IPS-18a (cell line): ENCODE measurements at regions not wholly inside any gene's neighbourhood (a gene's known extent, or its start where the extent isn't known, plus 50 kb on each side); places are given as distances from the start of the nearest gene placed in this dataset.

ENCODE experiments used
- H3K27ac ChIP-seq: one replicate; pipeline ENCODE4 v1.5.1; 2013; ENCODE audit warnings: low read length
- H3K27me3 ChIP-seq: one replicate; pipeline ENCODE4 v1.6.1; 2013; ENCODE audit warnings: mild to moderate bottlenecking, low read length; ENCODE audit not compliant: control insufficient read depth, insufficient read depth
- H3K36me3 ChIP-seq: one replicate; pipeline ENCODE4 v1.6.1; 2013; ENCODE audit warnings: low read depth, low read length; ENCODE audit not compliant: control insufficient read depth
- H3K4me1 ChIP-seq: one replicate; pipeline ENCODE4 v1.6.1; 2013; ENCODE audit warnings: low read depth, low read length; ENCODE audit not compliant: control insufficient read depth
- H3K4me3 ChIP-seq: one replicate; pipeline ENCODE4 v1.5.1; 2013; ENCODE audit warnings: low read length
- H3K9ac ChIP-seq: one replicate; pipeline ENCODE4 v1.6.1; 2013; ENCODE audit warnings: mild to moderate bottlenecking, low read length, moderate library complexity
- H3K9me3 ChIP-seq: one replicate; pipeline ENCODE4 v1.6.1; 2013; ENCODE audit warnings: low read depth, low read length; ENCODE audit not compliant: control insufficient read depth

DNA sequence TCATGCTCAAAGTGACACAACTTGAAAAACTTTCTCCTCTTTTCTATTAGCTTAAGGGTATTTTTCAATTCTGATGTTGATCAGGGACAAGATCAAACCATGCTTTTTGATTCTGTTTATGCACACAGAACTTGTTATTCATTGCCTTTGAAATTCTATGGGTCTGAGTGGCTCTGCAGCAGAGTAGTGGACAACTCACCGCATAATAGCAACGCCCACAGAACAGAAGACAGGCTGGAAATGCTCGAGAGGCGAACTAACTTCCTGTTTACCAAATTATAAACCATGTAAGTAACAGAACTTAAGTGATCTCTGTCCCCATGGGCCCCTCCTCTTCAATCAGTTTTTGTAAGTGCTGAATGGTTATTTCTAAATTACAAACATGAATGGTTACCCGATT is 131.2 kb downstream of the CBLN2 start:
- peaks cover 16% of the 10 kb centered on the region for H3K9me3 ChIP-seq
- H3K4me3 ChIP-seq, result no peak overlapping the region
- no peak overlapping the region for H3K9ac ChIP-seq
- H3K27ac ChIP-seq, result no peak overlapping the region
- H3K4me1 ChIP-seq, result no peaks in the 10 kb centered on the region
- no peaks in the 10 kb centered on the region for H3K27me3 ChIP-seq
- H3K36me3 ChIP-seq, result no peaks in the 10 kb centered on the region

DNA sequence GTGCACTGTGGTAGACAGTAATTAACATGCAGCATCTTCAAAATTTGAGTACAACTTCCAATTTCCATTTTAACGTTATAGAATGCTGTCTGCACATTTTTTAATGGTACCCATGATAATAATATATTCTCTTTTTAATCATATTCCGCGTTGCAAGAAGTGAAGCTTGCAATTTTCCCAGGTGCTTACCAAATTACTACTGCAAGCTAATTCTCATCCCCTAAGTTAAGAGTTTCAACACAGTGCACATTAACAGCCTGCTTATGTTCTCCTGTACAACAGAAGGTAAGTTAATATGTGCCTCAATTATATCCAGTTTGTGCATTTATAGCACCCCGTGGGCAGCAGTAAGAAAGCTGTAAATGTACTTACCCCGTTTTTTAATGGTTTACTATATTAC is 132.9 kb downstream of the CBLN2 start:
- Histone ChIP-seq H3K36me3 (no peaks in the 10 kb centered on the region), H3K27ac (no peak overlapping the region), H3K9ac (no peak overlapping the region), H3K4me1 (no peaks in the 10 kb centered on the region), H3K4me3 (no peak overlapping the region), H3K9me3 (peaks cover 16% of the 10 kb centered on the region), H3K27me3 (no peaks in the 10 kb centered on the region)

DNA sequence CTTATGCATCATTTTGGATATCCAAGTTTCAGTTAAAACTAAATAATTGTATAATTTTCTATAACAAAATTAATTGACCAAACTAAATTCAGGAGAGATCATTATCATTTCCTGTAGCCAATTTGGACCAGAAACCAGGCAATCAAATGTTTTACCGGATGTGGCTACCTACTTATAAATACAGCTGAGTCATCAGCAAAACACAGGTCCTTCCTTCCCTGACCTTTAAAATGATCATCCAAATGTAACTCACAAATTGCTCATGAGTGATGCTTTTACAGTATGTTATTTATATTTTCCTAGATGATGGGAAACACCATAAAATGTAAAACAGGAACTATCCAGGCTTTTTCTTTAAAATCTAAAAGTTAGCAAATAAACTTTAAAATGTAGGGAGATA is 133.7 kb downstream of the CBLN2 start:
- no peak overlapping the region for H3K4me3 ChIP-seq
- no peaks in the 10 kb centered on the region for H3K4me1 ChIP-seq
- peaks cover 19% of the 10 kb centered on the region for H3K9me3 ChIP-seq

DNA sequence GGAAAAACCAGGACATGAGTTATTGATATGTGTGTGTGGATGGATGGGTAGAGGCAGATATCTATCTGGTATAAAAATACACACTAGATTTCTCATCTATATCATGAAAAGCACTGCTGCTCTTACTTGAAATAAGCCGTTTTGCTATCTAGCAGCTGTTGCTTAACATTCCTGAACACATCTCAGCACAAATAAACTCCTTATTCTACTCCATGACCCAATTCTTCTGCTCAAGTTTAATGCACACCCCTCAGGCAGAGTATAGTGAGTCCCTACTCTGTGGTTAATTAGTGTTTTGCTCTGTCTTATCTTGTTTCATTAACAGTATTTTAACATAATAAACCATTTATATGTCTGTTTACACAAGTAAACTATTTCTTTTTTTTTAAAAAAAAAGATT is 134.2 kb downstream of the CBLN2 start:
- Histone ChIP-seq H3K4me1 (no peaks in the 10 kb centered on the region), H3K4me3 (no peak overlapping the region), H3K27ac (no peak overlapping the region), H3K27me3 (no peaks in the 10 kb centered on the region), H3K9me3 (peaks cover 17% of the 10 kb centered on the region), H3K9ac (no peak overlapping the region), H3K36me3 (no peaks in the 10 kb centered on the region)

More for the DNA sequence above, 133.7 kb downstream of the CBLN2 start:
- Histone ChIP-seq H3K36me3 (no peaks in the 10 kb centered on the region), H3K27ac (no peak overlapping the region), H3K27me3 (no peaks in the 10 kb centered on the region), H3K9ac (no peak overlapping the region)

DNA sequence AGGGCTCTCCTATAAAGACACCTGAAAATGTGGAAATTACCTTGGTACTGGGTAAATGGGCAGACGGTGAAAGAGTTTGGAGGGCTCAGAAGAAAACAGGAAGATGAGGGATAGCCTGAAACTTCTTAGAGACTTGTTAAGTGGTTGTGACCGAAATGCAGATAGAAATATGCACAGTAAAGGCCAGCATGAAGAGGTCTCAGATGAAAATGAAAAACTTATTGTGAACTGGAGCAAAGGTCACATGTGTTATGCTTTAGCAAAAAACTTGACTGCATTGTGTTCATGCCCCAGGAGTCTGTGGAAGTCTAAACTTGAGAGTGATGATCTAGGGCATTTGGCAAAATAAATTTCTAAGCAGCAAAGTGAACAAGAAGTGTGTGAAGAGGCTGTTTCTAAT is 137.1 kb downstream of the CBLN2 start:
- Histone ChIP-seq H3K27me3 (no peaks in the 10 kb centered on the region), H3K9ac (no peak overlapping the region), H3K27ac (no peak overlapping the region), H3K9me3 (peaks cover 25% of the 10 kb centered on the region), H3K4me3 (no peak overlapping the region), H3K4me1 (no peaks in the 10 kb centered on the region), H3K36me3 (no peaks in the 10 kb centered on the region)

DNA sequence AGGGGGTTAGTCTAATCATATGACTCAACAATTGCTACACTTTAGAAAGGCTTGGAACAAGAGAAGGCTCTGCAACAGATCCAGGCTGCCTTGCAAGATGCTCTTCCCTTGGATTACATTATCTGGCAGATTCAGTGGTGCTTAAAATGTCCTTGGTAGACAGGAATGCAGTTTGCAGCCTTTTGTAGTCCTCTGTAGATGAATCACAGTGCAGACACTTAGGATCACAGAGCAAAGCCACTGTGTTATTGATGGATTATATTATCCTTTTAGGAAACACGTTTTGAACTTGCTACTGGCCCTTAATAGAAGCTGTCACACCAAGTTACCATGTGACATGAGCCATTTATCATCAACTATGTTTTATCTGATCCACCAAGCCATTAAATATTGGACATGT is 152.2 kb downstream of the CBLN2 start:
- Histone ChIP-seq H3K4me3 (no peak overlapping the region), H3K36me3 (no peaks in the 10 kb centered on the region), H3K4me1 (no peaks in the 10 kb centered on the region), H3K9ac (no peak overlapping the region), H3K9me3 (peaks cover 14% of the 10 kb centered on the region), H3K27me3 (no peaks in the 10 kb centered on the region), H3K27ac (no peak overlapping the region)

DNA sequence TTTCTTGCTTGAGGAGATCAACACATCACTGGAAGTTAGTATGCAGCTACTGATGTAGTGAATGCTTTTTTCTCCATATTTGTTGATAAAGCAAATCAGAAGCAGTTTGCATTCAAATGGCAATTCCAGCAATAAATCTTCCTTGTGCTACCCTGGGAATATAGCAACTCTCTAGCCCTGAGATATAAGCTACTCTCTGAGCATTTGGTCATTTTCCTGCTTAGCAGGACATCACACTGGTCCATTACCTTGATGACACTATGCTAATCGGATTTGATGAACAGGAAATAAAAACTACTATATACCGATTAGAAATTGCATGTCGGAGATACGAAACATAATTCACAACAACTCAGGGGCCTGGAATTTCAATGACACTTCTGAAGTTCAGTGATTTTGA is 152.7 kb downstream of the CBLN2 start:
- Histone ChIP-seq H3K9ac (no peak overlapping the region), H3K4me1 (no peaks in the 10 kb centered on the region), H3K27ac (no peak overlapping the region), H3K36me3 (no peaks in the 10 kb centered on the region), H3K9me3 (peaks cover 14% of the 10 kb centered on the region), H3K4me3 (no peak overlapping the region), H3K27me3 (no peaks in the 10 kb centered on the region)

DNA sequence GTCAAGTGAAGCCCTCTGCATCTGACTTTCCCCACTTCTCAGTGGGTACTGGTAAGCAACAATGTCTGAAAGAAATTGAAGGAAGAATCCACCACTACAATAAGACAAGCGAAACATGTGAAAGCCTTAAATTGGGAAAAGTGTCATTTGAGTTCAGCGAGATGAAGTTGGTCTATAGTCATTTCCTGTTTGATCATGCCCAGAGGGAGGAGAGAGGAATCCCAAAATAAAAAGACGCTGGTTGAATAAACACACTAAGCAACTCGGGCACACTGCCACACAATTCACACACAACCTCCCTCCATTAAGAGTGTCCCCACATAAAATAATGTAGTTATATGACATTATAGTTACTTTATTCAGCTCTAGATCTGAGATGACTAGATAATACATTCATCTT is 166.1 kb downstream of the CBLN2 start:
- no peak overlapping the region for H3K4me3 ChIP-seq
- H3K9me3 ChIP-seq, result peaks cover 13% of the 10 kb centered on the region
- H3K9ac ChIP-seq, result no peak overlapping the region
- H3K27me3 ChIP-seq, result no peaks in the 10 kb centered on the region
- no peaks in the 10 kb centered on the region for H3K36me3 ChIP-seq
- no peak overlapping the region for H3K27ac ChIP-seq
- H3K4me1 ChIP-seq, result no peaks in the 10 kb centered on the region

DNA sequence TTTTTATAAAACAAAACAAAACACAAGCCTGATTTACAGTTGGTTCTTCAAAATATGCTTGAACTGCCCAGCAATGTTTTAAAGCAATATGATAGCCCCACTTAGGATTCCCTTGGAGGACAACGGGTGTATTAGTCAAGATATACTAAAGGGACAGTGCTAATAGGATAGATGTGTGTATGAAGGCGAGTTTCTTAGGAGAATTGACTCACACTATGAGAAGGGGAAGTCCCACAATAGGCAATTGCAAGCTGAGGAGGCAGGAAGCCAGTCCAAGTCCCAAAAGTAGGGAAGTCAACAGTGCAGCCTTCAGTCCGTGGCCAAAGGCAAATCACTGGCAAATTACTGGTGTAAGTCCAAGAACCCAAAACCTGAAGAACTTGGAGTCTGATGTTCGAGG is 167.9 kb downstream of the CBLN2 start:
- no peaks in the 10 kb centered on the region for H3K4me1 ChIP-seq
- peaks cover 23% of the 10 kb centered on the region for H3K9me3 ChIP-seq
- no peak overlapping the region for H3K4me3 ChIP-seq
- no peak overlapping the region for H3K9ac ChIP-seq
- no peak overlapping the region for H3K27ac ChIP-seq
- H3K27me3 ChIP-seq, result no peaks in the 10 kb centered on the region
- H3K36me3 ChIP-seq, result no peaks in the 10 kb centered on the region

DNA sequence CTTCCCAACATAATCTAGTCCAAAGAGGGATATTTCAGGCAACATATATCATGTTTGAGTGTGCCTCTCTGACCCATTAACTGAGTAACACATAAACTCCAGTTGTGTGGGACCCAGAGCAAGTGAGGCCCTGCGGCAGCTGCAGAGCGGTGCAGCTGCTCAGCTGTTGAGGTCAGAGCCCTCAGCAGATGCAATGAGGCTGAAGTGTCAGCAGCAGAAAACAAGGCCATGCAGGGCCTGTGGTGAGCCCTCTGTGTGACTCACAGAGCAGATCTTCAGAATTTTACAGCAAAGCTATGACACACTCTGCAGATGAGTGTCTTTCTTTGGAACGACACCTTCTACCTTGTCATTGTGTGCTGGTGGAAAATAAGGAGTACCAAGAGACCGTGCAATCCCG is 168.5 kb downstream of the CBLN2 start:
- no peak overlapping the region for H3K27ac ChIP-seq
- peaks cover 29% of the 10 kb centered on the region for H3K9me3 ChIP-seq
- H3K27me3 ChIP-seq, result no peaks in the 10 kb centered on the region
- H3K4me3 ChIP-seq, result no peak overlapping the region
- no peak overlapping the region for H3K9ac ChIP-seq
- H3K36me3 ChIP-seq, result no peaks in the 10 kb centered on the region
- H3K4me1 ChIP-seq, result no peaks in the 10 kb centered on the region

DNA sequence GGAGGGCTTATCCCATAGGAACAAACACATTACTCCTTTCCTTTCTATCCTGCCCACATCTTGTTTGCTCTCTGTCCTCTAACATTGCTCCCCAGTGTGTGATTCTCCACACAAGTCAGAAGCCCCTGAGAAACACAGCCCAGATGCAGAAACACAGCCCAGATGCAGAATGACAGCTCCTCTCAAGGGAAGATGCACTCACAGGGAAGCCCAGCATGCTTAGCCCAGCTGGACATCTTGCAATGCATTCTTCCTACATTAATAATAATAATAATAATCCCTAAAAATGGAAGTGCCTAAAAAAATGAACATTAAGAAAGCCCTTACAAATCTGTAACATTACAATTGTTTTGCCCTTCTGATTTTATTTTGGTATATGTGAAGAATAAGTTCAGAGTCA is 172.1 kb downstream of the CBLN2 start:
- H3K9me3 ChIP-seq, result peaks cover 48% of the 10 kb centered on the region
- no peaks in the 10 kb centered on the region for H3K4me1 ChIP-seq
- no peak overlapping the region for H3K27ac ChIP-seq
- H3K36me3 ChIP-seq, result no peaks in the 10 kb centered on the region
- no peak overlapping the region for H3K9ac ChIP-seq
- no peak overlapping the region for H3K4me3 ChIP-seq
- no peaks in the 10 kb centered on the region for H3K27me3 ChIP-seq

DNA sequence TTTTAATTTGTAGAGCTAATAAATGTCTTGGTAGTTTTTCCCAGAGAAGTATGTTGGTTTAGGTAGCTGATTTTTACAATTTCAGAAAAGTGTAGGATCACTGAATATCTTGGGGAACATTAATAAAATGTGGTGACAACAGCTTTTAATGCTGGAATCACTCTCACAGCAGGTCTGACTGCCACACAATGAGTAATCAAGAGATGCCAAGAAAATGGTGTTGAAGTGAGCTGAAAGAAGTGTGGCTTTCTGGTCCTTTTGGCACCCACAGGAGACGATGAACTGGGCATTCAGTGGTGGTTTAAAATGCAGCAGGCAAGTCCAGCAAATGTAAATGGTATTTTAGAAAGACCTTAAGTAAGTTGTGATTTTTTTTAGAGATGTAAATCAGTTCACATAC is 175.8 kb downstream of the CBLN2 start:
- no peak overlapping the region for H3K4me3 ChIP-seq
- H3K4me1 ChIP-seq, result no peaks in the 10 kb centered on the region
- no peak overlapping the region for H3K27ac ChIP-seq
- H3K9me3 ChIP-seq, result peaks cover 43% of the 10 kb centered on the region
- H3K36me3 ChIP-seq, result no peaks in the 10 kb centered on the region
- no peaks in the 10 kb centered on the region for H3K27me3 ChIP-seq
- H3K9ac ChIP-seq, result no peak overlapping the region
